Mesenchymal stem cell (in vitro differentiated cells and primary cell): ENCODE measurements at regions not wholly inside any gene's neighbourhood (a gene's known extent, or its start where the extent isn't known, plus 50 kb on each side); places are given as distances from the start of the nearest gene placed in this dataset.
A peak's percentile ranks its signal among the peaks of the same experiment; 100 is the strongest.

Experiments used
- DNase-seq: peaks from one replicate; pipeline ENCODE4 v3.0.0-alpha.2; 2013
- H2AFZ ChIP-seq: one replicate; pipeline ENCODE4 v1.6.1; 2013; ENCODE audit warnings: low read depth, mild to moderate bottlenecking, control low read depth, inconsistent platforms, low read length, moderate library complexity
- H2AK5ac ChIP-seq: 2 replicates; pipeline ENCODE4 v1.6.1; 2013; ENCODE audit warnings: low read length, moderate library complexity, mild to moderate bottlenecking, inconsistent platforms; ENCODE audit not compliant: severe bottlenecking
- H2BK120ac ChIP-seq: one replicate; pipeline ENCODE4 v1.6.1; 2013; ENCODE audit warnings: low read depth, mild to moderate bottlenecking, inconsistent platforms, low read length, moderate library complexity
- H2BK12ac ChIP-seq, 2 experiments: one replicate each; pipeline ENCODE4 v1.6.1; 2013; ENCODE audit warnings: inconsistent platforms in 2 of 2, low read length in 2 of 2, mild to moderate bottlenecking in 2 of 2, moderate library complexity in 2 of 2, control low read depth in 1 of 2
- H2BK15ac ChIP-seq: one replicate; pipeline ENCODE4 v1.6.1; 2013; ENCODE audit warnings: mild to moderate bottlenecking, low read depth, inconsistent platforms; ENCODE audit not compliant: poor library complexity, severe bottlenecking
- H2BK5ac ChIP-seq: 2 replicates; pipeline ENCODE4 v1.6.1; 2013; ENCODE audit warnings: low read depth, mild to moderate bottlenecking, low read length, control low read depth, inconsistent platforms; ENCODE audit not compliant: poor library complexity, severe bottlenecking
- H3K14ac ChIP-seq, 2 experiments: one replicate each; pipeline ENCODE4 v1.6.1; 2013; ENCODE audit warnings: inconsistent platforms in 2 of 2, low read length in 2 of 2, control low read depth in 1 of 2, mild to moderate bottlenecking in 1 of 2, moderate library complexity in 1 of 2
- H3K18ac ChIP-seq, 2 experiments: one replicate each; pipeline ENCODE4 v1.6.1; 2013; ENCODE audit warnings: inconsistent platforms in 2 of 2, low read length in 2 of 2, control low read depth in 1 of 2, low read depth in 1 of 2, mild to moderate bottlenecking in 1 of 2
- H3K23ac ChIP-seq, 2 experiments: one replicate each; pipeline ENCODE4 v1.6.1; 2013; ENCODE audit warnings: inconsistent platforms in 2 of 2, low read length in 2 of 2, mild to moderate bottlenecking in 2 of 2, moderate library complexity in 2 of 2, control low read depth in 1 of 2
- H3K27ac ChIP-seq: 2 replicates; pipeline ENCODE4 v1.5.1; 2013; ENCODE audit warnings: mild to moderate bottlenecking, moderate library complexity, low read length, control low read depth, inconsistent platforms; ENCODE audit not compliant: poor library complexity, severe bottlenecking
- H3K27me3 ChIP-seq, 2 experiments: 2 replicates each; pipeline versions ENCODE4 v1.6.1 to v1.7.0; 2013; ENCODE audit warnings: low read length in 2 of 2, mild to moderate bottlenecking in 2 of 2, moderate library complexity in 2 of 2, control low read depth in 1 of 2, inconsistent platforms in 1 of 2; ENCODE audit not compliant: control insufficient read depth in 1 of 2, insufficient read depth in 1 of 2
- H3K36me3 ChIP-seq, 2 experiments: 2 replicates each; pipeline versions ENCODE4 v1.6.1 to v1.7.0; 2013; ENCODE audit warnings: low read length in 2 of 2, control low read depth in 1 of 2, inconsistent platforms in 1 of 2, low read depth in 1 of 2, mild to moderate bottlenecking in 1 of 2; ENCODE audit not compliant: insufficient read depth in 2 of 2, control insufficient read depth in 1 of 2
- H3K4ac ChIP-seq, 2 experiments: one replicate each; pipeline ENCODE4 v1.6.1; 2013; ENCODE audit warnings: inconsistent platforms in 2 of 2, low read length in 2 of 2, mild to moderate bottlenecking in 2 of 2, moderate library complexity in 2 of 2, control low read depth in 1 of 2, low read depth in 1 of 2
- H3K4me1 ChIP-seq: 2 replicates; pipeline ENCODE4 v1.6.1; 2013; ENCODE audit warnings: low read depth, low read length, control low read depth; ENCODE audit not compliant: control insufficient read depth, insufficient read depth
- H3K4me2 ChIP-seq: 2 replicates; pipeline ENCODE4 v1.6.1; 2013; ENCODE audit warnings: low read length, mild to moderate bottlenecking, inconsistent platforms; ENCODE audit not compliant: poor library complexity, severe bottlenecking
- H3K4me3 ChIP-seq, 2 experiments: 2 replicates each; pipeline versions ENCODE4 v1.5.1 to v1.7.0; 2013; ENCODE audit warnings: low read length in 2 of 2, mild to moderate bottlenecking in 2 of 2, control low read depth in 1 of 2, low read depth in 1 of 2; ENCODE audit not compliant: insufficient read depth in 1 of 2
- H3K79me1 ChIP-seq: replicated peaks from 2 replicates; pipeline ENCODE4 v1.6.1; 2013; ENCODE audit warnings: mild to moderate bottlenecking, control low read depth, low read length, inconsistent platforms; ENCODE audit not compliant: poor library complexity, severe bottlenecking
- H3K9ac ChIP-seq: 2 replicates; pipeline ENCODE4 v1.7.0; 2013; ENCODE audit warnings: mild to moderate bottlenecking, low read length, moderate library complexity
- H3K9me3 ChIP-seq: 2 replicates; pipeline ENCODE4 v1.7.0; 2013; ENCODE audit warnings: mild to moderate bottlenecking, low read length; ENCODE audit not compliant: control insufficient read depth
- H4K8ac ChIP-seq: one replicate; pipeline ENCODE4 v1.6.1; 2013; ENCODE audit warnings: inconsistent platforms, mild to moderate bottlenecking, low read length, moderate library complexity
- H4K91ac ChIP-seq: one replicate; pipeline ENCODE4 v1.6.1; 2013; ENCODE audit warnings: mild to moderate bottlenecking, low read length, inconsistent platforms
- WGBS: methylation state at CpG from one replicate; pipeline ENCODE4 v1.1.7; 2013; ENCODE audit warnings: mixed read lengths; 5-methylcytosine and 5-hydroxymethylcytosine counted together

- H3K18ac ChIP-seq, result no peak overlapping the region
- 45% methylated on average over 27 of the region's 27 CpGs for WGBS
Observed at GRCh38 chr12:131608740-131609690, 101.9 kb upstream of the SFSWAP start.

GRCh38 chr12:131609762-131610161 is 101.1 kb upstream of the SFSWAP start:
- Histone ChIP-seq H3K27ac (no peak overlapping the region), H3K4me3 (peak overlapping the region in 1 of 2 experiments; percentile 46), H2AK5ac (no peak overlapping the region), H3K4ac (no peak overlapping the region), H3K14ac (no peak overlapping the region), H3K23ac (no peak overlapping the region), H3K79me1 (no peaks in the 10 kb centered on the region), H2BK5ac (no peak overlapping the region), H2AFZ (no peak overlapping the region), H3K9ac (peak overlapping the region; percentile 59), H3K18ac (no peak overlapping the region), H3K4me2 (no peak overlapping the region), H3K9me3 (no peaks in the 10 kb centered on the region), H3K4me1 (peaks cover 4% of the 10 kb centered on the region), H2BK12ac (no peak overlapping the region), H2BK120ac (no peak overlapping the region), H2BK15ac (no peak overlapping the region), H4K91ac (no peak overlapping the region), H3K36me3 (no peaks in the 10 kb centered on the region), H4K8ac (no peak overlapping the region), H3K27me3 (peaks cover 0 to 52% of the 10 kb centered on the region in 2 experiments)
- no peak for DNase-seq
- 84% methylated on average over 9 of the region's 9 CpGs for WGBS

More at GRCh38 chr12:131608740-131609690, 101.9 kb upstream of the SFSWAP start:
- no peak overlapping the region for H2AFZ ChIP-seq
- no peak overlapping the region for H2BK12ac ChIP-seq
- no peak overlapping the region for H3K4me2 ChIP-seq
- H3K79me1 ChIP-seq, result no peaks in the 10 kb centered on the region
- no peak overlapping the region for H3K14ac ChIP-seq
- H3K4ac ChIP-seq, result no peak overlapping the region
- DNase-seq, result no peak
- H2BK15ac ChIP-seq, result no peak overlapping the region
- H4K91ac ChIP-seq, result no peak overlapping the region
- no peak overlapping the region for H4K8ac ChIP-seq
- H3K36me3 ChIP-seq, result no peaks in the 10 kb centered on the region
- H3K27me3 ChIP-seq, result peaks cover 0 to 60% of the 10 kb centered on the region in 2 experiments
- H3K27ac ChIP-seq, result no peak overlapping the region
- peak overlapping the region in 1 of 2 experiments; percentile 46 for H3K4me3 ChIP-seq
- H2BK120ac ChIP-seq, result no peak overlapping the region
- H3K4me1 ChIP-seq, result peaks cover 8% of the 10 kb centered on the region
- H3K9ac ChIP-seq, result peak overlapping the region; percentile 59
- no peaks in the 10 kb centered on the region for H3K9me3 ChIP-seq
- H2BK5ac ChIP-seq, result no peak overlapping the region
- no peak overlapping the region for H2AK5ac ChIP-seq
- H3K23ac ChIP-seq, result no peak overlapping the region

GRCh38 chr12:131610181-131610580 is 100.7 kb upstream of the SFSWAP start:
- Histone ChIP-seq H3K4me2 (no peak overlapping the region), H2BK120ac (no peak overlapping the region), H3K27me3 (peaks cover 0 to 51% of the 10 kb centered on the region in 2 experiments), H3K4me1 (peaks cover 2% of the 10 kb centered on the region), H3K14ac (no peak overlapping the region), H3K18ac (no peak overlapping the region), H3K4ac (no peak overlapping the region), H2BK5ac (no peak overlapping the region), H3K36me3 (no peaks in the 10 kb centered on the region), H3K79me1 (no peaks in the 10 kb centered on the region), H2AK5ac (no peak overlapping the region), H3K9ac (no peak overlapping the region), H3K27ac (no peak overlapping the region), H4K91ac (no peak overlapping the region), H3K4me3 (no peak overlapping the region), H2BK12ac (no peak overlapping the region), H3K9me3 (no peaks in the 10 kb centered on the region), H4K8ac (no peak overlapping the region), H2BK15ac (no peak overlapping the region), H3K23ac (no peak overlapping the region), H2AFZ (no peak overlapping the region)
- WGBS, result 81% methylated on average over 10 of the region's 10 CpGs
- no peak for DNase-seq

GRCh38 chr12:131610891-131611290 is 100.0 kb upstream of the SFSWAP start:
- Histone ChIP-seq H3K27me3 (peaks cover 4 to 50% of the 10 kb centered on the region in 2 experiments), H3K79me1 (no peaks in the 10 kb centered on the region), H3K36me3 (no peaks in the 10 kb centered on the region), H3K4me2 (no peak overlapping the region), H2BK5ac (no peak overlapping the region), H2AK5ac (no peak overlapping the region), H2AFZ (no peak overlapping the region), H3K27ac (no peak overlapping the region), H4K8ac (no peak overlapping the region), H3K23ac (no peak overlapping the region), H3K14ac (no peak overlapping the region), H2BK120ac (no peak overlapping the region), H2BK12ac (no peak overlapping the region), H3K18ac (no peak overlapping the region), H3K4me1 (peaks cover 5% of the 10 kb centered on the region), H3K9ac (no peak overlapping the region), H3K9me3 (no peaks in the 10 kb centered on the region), H4K91ac (no peak overlapping the region), H3K4ac (no peak overlapping the region), H2BK15ac (no peak overlapping the region), H3K4me3 (no peak overlapping the region)
- WGBS, result 92% methylated on average over 4 of the region's 11 CpGs
- DNase-seq, result no peak
